ENCODE measurements at regions not wholly inside any gene's neighbourhood (a gene's known extent, or its start where the extent isn't known, plus 50 kb on each side); places are given as distances from the start of the nearest gene placed in this dataset.
"Not testable (repeated sequence)": the region's sequence is repeated elsewhere in the genome, so short reads cannot be mapped to it uniquely, and the experiment has no call there.

DNA sequence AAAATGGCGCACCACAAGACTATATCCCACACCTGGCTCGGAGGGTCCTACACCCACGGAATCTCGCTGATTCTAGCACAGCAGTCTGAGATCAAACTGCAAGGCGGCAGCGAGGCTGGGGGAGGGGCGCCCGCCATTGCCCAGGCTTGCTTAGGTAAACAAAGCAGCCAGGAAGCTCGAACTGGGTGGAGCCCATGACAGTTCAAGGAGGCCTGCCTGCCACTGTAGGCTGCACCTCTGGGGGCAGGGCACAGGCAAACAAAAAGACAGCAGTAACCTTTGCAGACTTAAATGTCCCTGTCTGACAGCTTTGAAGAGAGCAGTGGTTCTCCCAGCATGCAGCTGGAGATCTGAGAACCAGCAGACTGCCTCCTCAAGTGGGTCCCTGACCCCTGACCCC is 894.3 kb upstream of the FBXO33 start:
- not testable (repeated sequence) for TF ChIP-seq CTCF, POLR2A (IDR thresholded peaks at IDR 0.05)
